ENCODE measurements at regions not wholly inside any gene's neighbourhood (a gene's known extent, or its start where the extent isn't known, plus 50 kb on each side); places are given as distances from the start of the nearest gene placed in this dataset.

DNA sequence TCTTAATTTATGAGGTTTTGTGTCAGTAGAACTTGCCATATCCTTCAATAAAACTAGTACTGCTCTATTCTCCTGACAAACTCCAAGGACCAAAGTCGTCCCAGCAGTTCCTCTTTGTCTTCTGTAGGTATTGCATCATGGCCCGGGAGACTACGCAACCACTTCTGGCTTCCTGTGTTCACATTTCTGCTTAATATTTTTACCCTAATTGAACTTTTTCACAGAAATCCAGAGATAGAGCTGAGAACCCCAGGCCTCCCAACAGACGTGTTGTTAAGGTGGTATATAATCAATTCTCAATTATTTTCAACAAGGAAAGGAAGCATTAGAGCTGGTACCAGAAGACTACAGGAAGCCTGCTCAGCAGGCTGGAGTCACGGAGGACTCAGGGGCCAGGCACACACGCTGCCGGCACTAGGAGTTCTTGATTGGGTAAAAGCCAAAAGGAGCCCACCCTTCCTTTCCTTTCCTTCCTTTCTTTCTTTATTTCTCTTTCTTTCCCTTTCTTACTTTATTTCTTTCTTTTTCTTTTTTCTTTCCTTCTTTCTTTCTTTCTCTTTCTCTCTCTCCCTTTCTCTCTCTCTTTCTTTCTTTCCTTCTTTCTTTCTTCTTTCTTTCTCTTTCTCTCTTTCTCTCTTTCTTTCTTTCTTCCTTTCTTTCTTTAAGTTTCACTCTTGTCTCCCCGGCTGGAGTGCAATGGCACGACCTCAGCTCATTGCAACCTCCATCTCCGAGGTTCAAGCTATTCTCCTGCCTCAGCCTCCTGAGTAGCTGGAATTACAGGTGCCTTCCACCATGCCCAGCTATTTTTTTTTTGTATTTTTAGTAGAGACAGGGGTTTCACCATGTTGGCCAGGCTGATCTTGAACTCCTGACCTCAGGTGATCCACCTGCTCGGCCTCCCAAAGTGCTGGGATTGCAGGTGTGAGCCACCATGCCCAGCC is 173.7 kb downstream of the ZBTB18 start:
- no peak for DNase-seq

- DNase-seq, result no peak
Observed at GRCh38 chr1:244226435-244226834, 175.4 kb downstream of the ZBTB18 start.

DNA sequence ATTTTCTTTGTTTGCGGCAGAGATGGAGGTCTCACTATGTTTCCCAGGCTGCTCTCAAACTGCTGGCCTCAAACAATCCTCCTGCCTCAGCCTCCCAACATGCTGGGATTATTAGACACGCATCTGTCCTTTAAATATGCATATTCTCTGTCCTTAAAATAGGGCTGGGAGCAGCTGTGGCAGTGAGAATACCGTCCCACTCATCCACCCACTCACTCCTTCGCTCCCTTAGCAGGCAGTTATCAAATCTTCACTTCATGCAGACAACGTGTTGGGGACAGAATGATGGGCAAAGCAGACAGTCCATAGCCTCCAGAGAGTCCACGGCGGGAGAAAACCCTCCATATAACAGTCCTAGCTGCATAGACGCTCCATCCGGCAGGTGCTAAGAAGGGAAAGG is 179.4 kb downstream of the ZBTB18 start:
- DNase-seq, result no peak

- no peak for DNase-seq
Observed at GRCh38 chr1:244231193-244231571, 180.1 kb downstream of the ZBTB18 start.

DNA sequence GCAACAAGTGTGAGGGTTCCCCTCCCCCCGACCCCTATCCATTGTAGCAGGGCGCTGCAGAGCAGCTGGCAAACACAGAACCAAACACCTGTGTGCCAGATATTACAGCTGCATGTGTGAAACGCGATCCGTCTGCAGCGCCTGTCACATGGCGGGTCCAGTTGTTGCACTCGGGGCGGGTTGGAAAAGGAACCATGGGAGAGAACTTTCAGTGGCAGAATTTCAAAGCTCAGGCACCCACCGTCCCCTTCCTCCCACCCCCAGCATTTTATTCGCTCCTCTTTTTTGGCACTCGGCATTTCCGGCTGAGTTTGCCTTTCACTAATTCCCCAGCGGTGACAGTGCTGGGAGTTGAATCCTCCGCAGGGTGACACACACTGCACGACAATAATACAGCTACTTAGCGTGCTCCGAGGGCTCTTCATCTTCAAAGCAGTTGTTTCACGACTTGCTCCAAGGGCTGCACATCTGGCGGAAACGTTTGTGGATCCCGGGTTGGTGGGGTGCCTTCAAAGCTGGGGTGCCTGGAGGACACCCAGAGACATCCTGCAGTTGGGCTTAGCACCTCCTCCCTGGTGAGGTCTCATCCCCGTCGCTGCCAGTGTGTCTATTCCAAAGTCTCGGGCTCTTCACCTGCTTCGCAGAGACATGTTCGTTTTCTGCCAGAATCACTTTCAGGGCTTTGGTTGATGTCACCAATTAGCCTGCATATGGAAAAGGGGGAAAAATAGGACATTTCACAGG is 180.7 kb downstream of the ZBTB18 start:
- no peak for DNase-seq

GRCh38 chr1:244234009-244234643 is 183.0 kb downstream of the ZBTB18 start:
- no peak for DNase-seq

DNA sequence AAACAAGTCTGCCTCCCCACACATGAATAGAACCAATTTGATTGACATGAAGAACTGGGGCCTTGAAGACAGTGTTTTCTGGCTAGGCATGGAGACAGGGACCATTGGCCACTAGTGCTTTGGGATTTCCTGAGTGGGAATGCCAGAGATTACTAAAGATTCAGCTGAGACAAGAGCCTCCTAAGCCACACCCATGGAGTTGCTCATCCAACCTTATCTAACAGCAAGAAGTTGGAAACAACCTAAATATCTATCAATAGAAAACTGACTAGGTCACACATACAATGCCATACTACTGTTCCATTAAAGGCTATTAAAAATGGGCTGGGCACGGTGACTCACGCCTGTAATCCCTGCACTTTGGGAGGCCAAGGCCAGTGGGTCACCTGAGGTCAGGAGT is 184.1 kb downstream of the ZBTB18 start:
- no peak for DNase-seq

- DNase-seq, result no peak
Observed at GRCh38 chr1:244236101-244236500, 185.0 kb downstream of the ZBTB18 start.

GRCh38 chr1:244236721-244237120 is 185.6 kb downstream of the ZBTB18 start:
- no peak for DNase-seq

DNA sequence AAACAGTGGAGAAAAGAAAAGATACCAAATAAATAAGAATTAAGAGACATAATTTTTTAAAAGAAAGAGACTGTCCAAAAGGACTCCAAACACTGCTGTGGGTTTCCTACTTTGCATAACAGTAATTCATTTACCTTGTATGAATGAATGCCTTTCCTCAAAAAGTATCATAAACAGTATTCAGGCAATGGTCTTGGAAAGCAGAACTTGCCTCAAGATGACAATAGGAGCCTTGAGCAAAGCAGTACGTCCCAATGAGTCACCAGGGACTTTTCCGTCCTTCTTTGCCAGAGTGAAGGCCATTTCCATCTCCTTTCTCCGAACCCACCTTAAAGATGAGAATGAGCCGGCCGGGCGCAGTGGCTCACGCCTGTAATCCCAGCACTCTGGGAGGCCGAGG is 186.4 kb downstream of the ZBTB18 start:
- DNase-seq, result no peak

- DNase-seq, result no peak
Observed at GRCh38 chr1:244239261-244239770, 188.2 kb downstream of the ZBTB18 start.

GRCh38 chr1:244241438-244241837 is 190.4 kb downstream of the ZBTB18 start:
- DNase-seq, result no peak

DNA sequence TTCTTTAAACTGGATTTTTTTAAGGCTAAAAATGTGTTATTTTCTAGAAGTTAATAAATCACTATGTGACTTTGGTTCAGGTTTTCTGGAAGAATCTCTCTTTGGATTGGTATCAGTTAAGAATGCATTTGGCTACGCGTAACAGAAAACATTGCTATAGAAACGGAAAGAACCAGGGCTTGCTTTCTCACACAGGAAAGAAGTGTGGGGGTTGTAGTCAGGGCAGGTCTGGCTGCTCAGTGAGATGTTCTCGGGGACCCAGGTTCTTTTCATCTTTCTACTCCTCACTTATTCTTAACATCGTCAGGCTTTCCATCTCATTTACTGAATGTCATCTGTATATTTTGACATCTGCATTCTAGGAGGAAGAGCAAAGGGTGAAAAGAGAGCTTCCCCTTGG is 191.4 kb downstream of the ZBTB18 start:
- peak in 1 of 2 experiments; percentile 12 for DNase-seq

- DNase-seq, result no peak
Observed at GRCh38 chr1:244246334-244246733, 195.3 kb downstream of the ZBTB18 start.

GRCh38 chr1:244248426-244248825 is 197.3 kb downstream of the ZBTB18 start:
- DNase-seq, result no peak

DNA sequence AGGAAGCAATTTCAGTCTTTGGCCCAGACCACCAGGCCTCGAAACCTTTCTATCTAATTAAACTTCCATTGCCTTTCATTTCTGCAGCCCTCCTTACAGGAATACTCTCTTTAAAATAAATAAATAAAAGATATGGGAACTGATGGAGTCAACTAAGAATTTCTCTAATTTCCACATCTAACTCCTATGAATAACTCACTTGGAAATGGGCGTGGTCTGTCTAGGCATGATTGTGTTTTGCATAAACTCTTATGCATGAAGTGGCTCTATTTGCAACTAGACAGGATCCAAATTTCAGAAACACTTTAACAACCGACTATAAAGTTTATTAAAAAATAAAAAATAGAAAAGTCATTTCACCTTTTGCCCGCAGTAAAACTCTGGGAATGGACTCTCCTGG is 199.5 kb downstream of the ADSS2 start:
- no peak for DNase-seq

DNA sequence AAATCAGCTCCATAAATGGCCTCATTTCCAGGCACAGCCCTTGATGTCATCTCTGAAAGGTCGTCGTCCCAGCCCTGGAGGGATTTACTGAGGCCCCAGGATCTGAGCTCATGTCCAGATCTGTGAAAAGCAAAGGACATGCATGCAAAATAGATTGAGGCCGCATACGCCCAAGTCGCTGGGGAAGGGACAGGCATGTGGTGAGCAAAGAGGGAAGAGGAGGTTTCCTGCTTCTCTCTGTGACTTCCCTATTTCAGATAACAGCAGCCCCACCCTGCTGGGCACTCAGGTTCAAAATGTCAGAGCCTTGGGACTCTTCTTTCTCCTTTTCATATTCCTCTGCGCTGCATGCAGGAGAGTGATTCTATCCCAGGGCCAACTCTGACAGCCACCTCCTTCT is 197.2 kb downstream of the ADSS2 start:
- DNase-seq, result no peak

- no peak for DNase-seq
Observed at GRCh38 chr1:244255426-244255965, 196.2 kb downstream of the ADSS2 start.

GRCh38 chr1:244256086-244256676 is 195.5 kb downstream of the ADSS2 start:
- DNase-seq, result no peak

DNA sequence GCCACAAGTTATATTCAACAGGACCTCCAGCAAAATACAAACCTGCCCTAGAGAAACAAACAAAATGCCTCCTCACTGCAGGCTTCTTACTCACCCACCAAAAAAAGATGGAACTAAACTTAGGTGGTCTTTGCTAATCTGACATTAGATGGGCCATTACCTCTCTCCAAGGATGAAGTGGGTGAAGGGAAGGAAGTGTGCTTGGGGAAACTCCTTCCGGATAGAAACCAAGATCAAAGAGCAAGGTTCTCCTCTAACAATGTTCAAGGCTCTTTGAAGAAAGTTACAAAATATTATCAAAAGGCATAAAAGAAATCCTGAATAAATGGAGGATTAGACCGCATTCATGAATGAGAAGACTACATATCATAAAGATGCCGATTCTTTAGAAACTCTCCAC is 187.5 kb downstream of the ADSS2 start:
- DNase-seq, result no peak

DNA sequence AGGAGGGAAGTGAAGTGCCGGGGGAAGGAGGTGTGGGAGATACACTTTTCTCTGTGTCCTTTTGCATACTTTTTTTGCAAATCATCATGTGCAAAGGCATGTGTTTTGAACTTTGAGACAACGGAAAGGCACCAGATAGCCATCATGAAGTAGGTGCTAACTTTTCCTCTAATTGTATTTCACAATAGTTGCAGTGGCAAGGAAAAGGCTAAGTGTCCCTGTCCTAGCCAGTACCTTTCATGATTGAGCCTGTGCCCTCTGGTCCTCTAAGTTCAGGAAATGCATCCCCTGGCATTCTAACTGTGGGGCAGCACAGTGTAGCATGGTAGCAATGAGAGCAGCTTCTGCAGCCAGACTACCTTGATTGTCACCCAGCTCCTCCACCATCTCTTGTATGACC is 186.2 kb downstream of the ADSS2 start:
- no peak for DNase-seq

DNA sequence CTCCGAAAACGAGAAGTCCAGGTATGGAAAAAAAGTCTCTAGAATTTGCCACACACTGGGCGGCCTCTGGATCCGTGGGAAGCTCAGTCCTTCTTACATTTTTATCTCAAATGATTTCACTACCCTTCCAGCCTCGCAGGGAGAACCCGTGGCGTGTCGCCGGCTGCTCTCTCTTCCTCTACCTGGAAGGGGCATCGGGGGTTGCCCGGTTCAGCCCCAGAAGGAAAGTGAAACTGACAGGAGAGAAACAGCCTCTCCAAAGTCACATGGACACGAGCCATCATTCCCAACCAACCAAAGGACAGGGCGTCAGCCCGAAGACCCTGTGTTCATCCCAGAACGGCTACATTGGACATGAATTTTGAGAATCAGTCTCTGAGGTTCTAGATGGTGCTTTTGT is 182.5 kb downstream of the ADSS2 start:
- DNase-seq, result no peak

GRCh38 chr1:244271004-244271403 is 180.7 kb downstream of the ADSS2 start:
- no peak for DNase-seq

All from stimulated activated CD4-positive, alpha-beta T cell treated with anti-CD3 and anti-CD28 coated beads, Interleukin-4, amount 100 ng/mL, for 4 hours (primary cell).